GM23338 (cell line): ENCODE measurements at regions not wholly inside any gene's neighbourhood (a gene's known extent, or its start where the extent isn't known, plus 50 kb on each side); places are given as distances from the start of the nearest gene placed in this dataset.
A peak's percentile ranks its signal among the peaks of the same experiment; 100 is the strongest.

Source experiments
- ATAC-seq: fragments of 200-7000 bp; cut with Tn5 transposase; 3 replicates; pipeline ENCODE4 v1.9.1; 2020
- DNase-seq: peaks from one replicate; pipeline ENCODE4 v3.0.0-alpha.2; 2015; ENCODE audit warnings: low spot score
- H2AFZ ChIP-seq: fragments of 200-600 bp; sonication (generic); 2 replicates; pipeline ENCODE4 v1.8.0; 2016; ENCODE audit warnings: antibody characterized with exemption, mild to moderate bottlenecking, moderate library complexity
- H3F3A ChIP-seq: fragments of 200-600 bp; sonication (generic); replicated peaks from 2 replicates; pipeline ENCODE4 v1.8.0; 2017; ENCODE audit warnings: antibody characterized with exemption, mixed run types, low read depth
- H3K27ac ChIP-seq: fragments of 200-600 bp; sonication (generic); 2 replicates; pipeline ENCODE4 v1.6.1; 2016; ENCODE audit warnings: low read depth
- H3K27me3 ChIP-seq: fragments of 200-600 bp; sonication (generic); 2 replicates; pipeline ENCODE4 v1.8.0; 2016; ENCODE audit warnings: mild to moderate bottlenecking, mixed run types, moderate library complexity; ENCODE audit not compliant: insufficient read depth
- H3K36me3 ChIP-seq: fragments of 200-600 bp; sonication (generic); 2 replicates; pipeline ENCODE4 v1.8.0; 2016; ENCODE audit warnings: mild to moderate bottlenecking; ENCODE audit not compliant: insufficient read depth
- H3K4me1 ChIP-seq: fragments of 200-600 bp; sonication (generic); 2 replicates; pipeline ENCODE4 v1.8.0; 2016; ENCODE audit warnings: mild to moderate bottlenecking, moderate library complexity; ENCODE audit not compliant: insufficient read depth
- H3K4me2 ChIP-seq: fragments of 200-600 bp; sonication (generic); 2 replicates; pipeline ENCODE4 v1.7.1; 2017; ENCODE audit warnings: mixed run types
- H3K4me3 ChIP-seq: fragments of 200-600 bp; sonication (generic); 2 replicates; pipeline ENCODE4 v1.6.1; 2016; ENCODE audit warnings: mixed run types
- H3K79me2 ChIP-seq: fragments of 200-600 bp; sonication (generic); replicated peaks from 2 replicates; pipeline ENCODE4 v1.8.0; 2017; ENCODE audit warnings: mild to moderate bottlenecking; ENCODE audit not compliant: insufficient read depth
- H3K9me2 ChIP-seq: fragments of 200-600 bp; sonication (generic); 2 replicates; pipeline ENCODE4 v1.8.0; 2017; ENCODE audit not compliant: insufficient read depth
- H4K20me1 ChIP-seq: fragments of 200-600 bp; sonication (generic); replicated peaks from 2 replicates; pipeline ENCODE4 v1.8.0; 2017; ENCODE audit warnings: mild to moderate bottlenecking; ENCODE audit not compliant: insufficient read depth
- H3K27ac Mint-ChIP-seq: 2 replicates; pipeline ENCODE4 v1.8.0; 2020; ENCODE audit warnings: inconsistent platforms, mild to moderate bottlenecking, moderate library complexity, mixed read lengths
- H3K27me3 Mint-ChIP-seq: 3 replicates; pipeline ENCODE4 v1.8.0; 2022; ENCODE audit warnings: low read depth, mild to moderate bottlenecking, moderate library complexity, mixed read lengths, inconsistent platforms; ENCODE audit not compliant: insufficient read depth, poor library complexity
- H3K36me3 Mint-ChIP-seq: 3 replicates; pipeline ENCODE4 v1.8.0; 2021; ENCODE audit warnings: low read depth, mild to moderate bottlenecking, inconsistent platforms, moderate library complexity, mixed read lengths
- H3K4me1 Mint-ChIP-seq: 3 replicates; pipeline ENCODE4 v1.8.0; 2020; ENCODE audit warnings: mild to moderate bottlenecking, inconsistent platforms, mixed read lengths
- H3K4me3 Mint-ChIP-seq: 3 replicates; pipeline ENCODE4 v1.8.0; 2021; ENCODE audit warnings: moderate library complexity, mild to moderate bottlenecking, inconsistent platforms, mixed read lengths
- H3K9me3 Mint-ChIP-seq: 3 replicates; pipeline ENCODE4 v1.8.0; 2020; ENCODE audit warnings: moderate library complexity, mild to moderate bottlenecking, inconsistent platforms, mixed read lengths
- CREB1 ChIP-seq: fragments of 250-450 bp; sonication (Bioruptor Pico); IDR thresholded peaks from 2 replicates; pipeline ENCODE4 v1.5.0; 2020; ENCODE audit warnings: low read depth, mild to moderate bottlenecking, moderate library complexity
- EZH2 ChIP-seq: fragments of 200-600 bp; sonication (generic); IDR thresholded peaks from one replicate; pipeline ENCODE4 v1.8.0; 2017; ENCODE audit warnings: antibody characterized with exemption, mild to moderate bottlenecking, low read depth; ENCODE audit not compliant: unreplicated experiment
- JUNB ChIP-seq: IDR thresholded peaks from one replicate; pipeline ENCODE4 v1.6.1; 2016; ENCODE audit warnings: antibody characterized with exemption; ENCODE audit not compliant: unreplicated experiment
- POLR2AphosphoS5 ChIP-seq: IDR thresholded peaks from 2 replicates; pipeline ENCODE4 v1.6.1; 2016; ENCODE audit warnings: antibody characterized with exemption, low read depth
- ZNF114 ChIP-seq: fragments of 250-450 bp; sonication (Bioruptor Pico); IDR thresholded peaks from 2 replicates; pipeline ENCODE4 v1.5.0; 2020; ENCODE audit warnings: mild to moderate bottlenecking, moderate library complexity
- ZNF462 ChIP-seq: fragments of 250-450 bp; sonication (Bioruptor Pico); IDR thresholded peaks from 2 replicates; pipeline ENCODE4 v1.5.0; 2020; ENCODE audit warnings: mild to moderate bottlenecking, moderate library complexity

- Histone ChIP-seq H3K4me3 (no peak overlapping the region), H3K79me2 (no peaks in the 10 kb centered on the region), H3K9me2 (no peaks in the 10 kb centered on the region), H3K36me3 (no peaks in the 10 kb centered on the region), H3K4me1 (no peaks in the 10 kb centered on the region), H3K27me3 (no peaks in the 10 kb centered on the region), H4K20me1 (no peaks in the 10 kb centered on the region), H3K4me2 (no peak overlapping the region), H2AFZ (no peak overlapping the region), H3K27ac (no peak overlapping the region), H3F3A (no peaks in the 10 kb centered on the region)
- Mint-ChIP-seq H3K27ac (no peak overlapping the region), H3K36me3 (no peaks in the 10 kb centered on the region), H3K4me1 (no peaks in the 10 kb centered on the region; the same call in 2 of the 3 replicates), H3K9me3 (no peaks in the 10 kb centered on the region), H3K4me3 (no peak overlapping the region), H3K27me3 (no peaks in the 10 kb centered on the region)
- DNase-seq (no peak), ATAC-seq (no peak)
- no peak for TF ChIP-seq ZNF462 (CRISPR knock-in tag)
- TF ChIP-seq ZNF114, result no peak
- TF ChIP-seq CREB1, result no peak
Observed at GRCh38 chr4:126701756-126702155, 931.0 kb upstream of the INTU start.

GRCh38 chr4:126702747-126703146 is 930.0 kb upstream of the INTU start:
- ATAC-seq (no peak), DNase-seq (no peak)
- Histone ChIP-seq H4K20me1 (no peaks in the 10 kb centered on the region), H3K79me2 (no peaks in the 10 kb centered on the region), H3K27me3 (no peaks in the 10 kb centered on the region), H3K4me3 (no peak overlapping the region), H3K4me1 (no peaks in the 10 kb centered on the region), H3K27ac (no peak overlapping the region), H3K36me3 (no peaks in the 10 kb centered on the region), H2AFZ (peak overlapping the region; percentile 26; the same call in 1 of the 2 replicates), H3F3A (no peaks in the 10 kb centered on the region), H3K9me2 (peaks cover 4% of the 10 kb centered on the region; the same call in 1 of the 2 replicates), H3K4me2 (no peak overlapping the region)
- Mint-ChIP-seq H3K4me1 (no peaks in the 10 kb centered on the region; the same call in 2 of the 3 replicates), H3K4me3 (no peak overlapping the region), H3K36me3 (no peaks in the 10 kb centered on the region), H3K9me3 (no peaks in the 10 kb centered on the region), H3K27ac (no peak overlapping the region), H3K27me3 (no peaks in the 10 kb centered on the region)
- no peak for TF ChIP-seq JUNB
- no peak for TF ChIP-seq CREB1
- no peak for TF ChIP-seq EZH2
- TF ChIP-seq ZNF114, result no peak
- TF ChIP-seq POLR2AphosphoS5, result no peak
- no peak for TF ChIP-seq ZNF462 (CRISPR knock-in tag)
